Heart right ventricle (tissue), 16 donors: ENCODE measurements at regions not wholly inside any gene's neighbourhood (a gene's known extent, or its start where the extent isn't known, plus 50 kb on each side); places are given as distances from the start of the nearest gene placed in this dataset.
"Not testable (repeated sequence)": the region's sequence is repeated elsewhere in the genome, so short reads cannot be mapped to it uniquely, and the experiment has no call there.

ENCODE experiments used
- ATAC-seq, 8 donors: fragments of 200-7000 bp; cut with Tn5 transposase; one replicate each; pipeline ENCODE4 v1.9.1; 2020; ENCODE audit warnings: mild to moderate bottlenecking in 8 of 8, moderate library complexity in 8 of 8, moderate number of reproducible peaks in 1 of 8
- DNase-seq, 2 donors: peaks; one replicate each; pipeline ENCODE4 v3.0.0-alpha.2; 2020
- H3K27ac ChIP-seq, 10 donors: fragments of 200-600 bp; sonication (generic) in 2 of 10; one replicate each; pipeline versions ENCODE4 v1.5.0 to v1.8.0; 2020 to 2022; ENCODE audit warnings: mild to moderate bottlenecking in 3 of 10
- H3K27me3 ChIP-seq, 7 donors: fragments of 200-600 bp; one replicate each; pipeline ENCODE4 v1.8.0; 2021 to 2022; ENCODE audit warnings: mild to moderate bottlenecking in 2 of 7
- H3K36me3 ChIP-seq, 9 donors: fragments of 200-600 bp; sonication (generic) in 1 of 9; one replicate each; pipeline versions ENCODE4 v1.5.0 to v1.8.0; 2020 to 2022; ENCODE audit warnings: mild to moderate bottlenecking in 2 of 9
- H3K4me1 ChIP-seq, 9 donors: fragments of 200-600 bp; sonication (generic) in 1 of 9; one replicate each; pipeline versions ENCODE4 v1.5.0 to v1.8.0; 2020 to 2022; ENCODE audit warnings: mild to moderate bottlenecking in 4 of 9
- H3K4me3 ChIP-seq, 10 donors: fragments of 200-600 bp; sonication (generic) in 2 of 10; one replicate each; pipeline versions ENCODE4 v1.5.0 to v1.8.0; 2020 to 2022; ENCODE audit warnings: mild to moderate bottlenecking in 7 of 10, moderate library complexity in 2 of 10
- H3K9me3 ChIP-seq, 11 donors: fragments of 200-600 bp in 10 of 11; sonication (generic) in 2 of 11; one replicate each; pipeline versions ENCODE4 v1.5.0 to v1.8.0; 2013 to 2022; ENCODE audit warnings: mild to moderate bottlenecking in 2 of 11, control low read depth in 1 of 11, moderate library complexity in 1 of 11
- WGBS, 2 donors: extraction: QIAGEN DNeasy Blood & Tissue Kit; methylation state at CpG; one replicate each; pipeline ENCODE4 v1.1.7; 2013; ENCODE audit warnings: inconsistent platforms in 1 of 2; 5-methylcytosine and 5-hydroxymethylcytosine counted together
- intact Hi-C, 10 donors: fragments of 100-400 bp; cut with DNase I; formaldehyde crosslinking; loops; one replicate each; pipeline versions ENCODE4 v1.11.1 to v1.14.2; 2022
- TF ChIP-seq, protein P1 (sequence below), 9 donors: fragments of 200-600 bp; sonication (generic) in 2 of 9; IDR thresholded peaks; one replicate each; pipeline versions ENCODE4 v1.5.0 to v1.8.0; 2021 to 2022; ENCODE audit warnings: antibody characterized with exemption in 9 of 9, mild to moderate bottlenecking in 5 of 9, moderate library complexity in 1 of 9
- donor health status: Arrhythmogenic right ventricular cardiomyopathy.
- donor health status: ischemic (EF 13 %, LVEDD 7.1; RV severe dilation, severe dysfunction).
- donor health status: healthy with polysubstance abuse.
- donor health status: DM: no; HTN: yes; CAD: no.
- donor health status: DM: no; HTN: no; CAD: no.
- donor health status: ischemic (EF 25% LVEDD 6.9; RV normal size, moderate dysfunction).
- donor health status: ischemic (EF 25% LVEDD 5.7; RV mildly dilated, moderate dysfunction).
- donor health status: healthy.
- donor health status: DM: yes; HTN: yes; CAD: no.
- donor health status: Ischemic cardiomyopathy.
- donor health status: ischemic (EF 35%, LVEDD 5.7; RV mildly dilated, moderate dysfunction).
- donor health status: nonischemic (EF 11% LVEDD 7.7; RV severe dilation, severe dysfunction).
- donor health status: DM: yes; HTN: yes; CAD: no.
- donor health status: PGD.
- donor health status: ischemic (EF 29% LVEDD 5.4; RV normal size, mild dysfunction).
- donor health status: nonischemic (EF 23%, LVEDD 6.1; RV moderate dilation, normal function).

DNA sequence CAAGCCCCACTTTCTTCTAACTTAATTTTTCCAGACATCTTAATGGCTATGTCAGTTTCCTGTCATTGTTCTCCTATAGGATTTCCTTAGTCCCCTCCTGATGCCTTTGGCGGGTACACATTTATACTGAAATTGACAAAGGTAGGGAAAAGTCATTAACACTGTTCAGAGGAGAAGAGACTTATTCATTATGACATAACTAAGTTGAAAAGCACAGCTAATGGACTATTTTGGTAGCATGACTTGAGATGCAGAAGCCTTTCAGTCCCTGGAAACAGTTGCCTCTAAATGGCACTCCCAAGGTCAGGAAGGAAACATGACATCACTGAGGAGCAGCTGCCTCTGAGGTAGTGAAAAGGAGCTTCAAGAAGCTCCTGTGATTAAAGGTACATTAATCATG, 317.5 kb upstream of the KITLG start:
- TF ChIP-seq, protein P1, sequence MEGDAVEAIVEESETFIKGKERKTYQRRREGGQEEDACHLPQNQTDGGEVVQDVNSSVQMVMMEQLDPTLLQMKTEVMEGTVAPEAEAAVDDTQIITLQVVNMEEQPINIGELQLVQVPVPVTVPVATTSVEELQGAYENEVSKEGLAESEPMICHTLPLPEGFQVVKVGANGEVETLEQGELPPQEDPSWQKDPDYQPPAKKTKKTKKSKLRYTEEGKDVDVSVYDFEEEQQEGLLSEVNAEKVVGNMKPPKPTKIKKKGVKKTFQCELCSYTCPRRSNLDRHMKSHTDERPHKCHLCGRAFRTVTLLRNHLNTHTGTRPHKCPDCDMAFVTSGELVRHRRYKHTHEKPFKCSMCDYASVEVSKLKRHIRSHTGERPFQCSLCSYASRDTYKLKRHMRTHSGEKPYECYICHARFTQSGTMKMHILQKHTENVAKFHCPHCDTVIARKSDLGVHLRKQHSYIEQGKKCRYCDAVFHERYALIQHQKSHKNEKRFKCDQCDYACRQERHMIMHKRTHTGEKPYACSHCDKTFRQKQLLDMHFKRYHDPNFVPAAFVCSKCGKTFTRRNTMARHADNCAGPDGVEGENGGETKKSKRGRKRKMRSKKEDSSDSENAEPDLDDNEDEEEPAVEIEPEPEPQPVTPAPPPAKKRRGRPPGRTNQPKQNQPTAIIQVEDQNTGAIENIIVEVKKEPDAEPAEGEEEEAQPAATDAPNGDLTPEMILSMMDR (IDR thresholded peaks at IDR 0.05) = no peak
- no peaks in the 10 kb centered on the region for H3K27me3 ChIP-seq
- H3K4me3 ChIP-seq = no peak overlapping the region
- intact Hi-C loops = loop anchor here in 1 of 10 donors (5.0 kb wide), 1 partner anchor 75 kb away; no protein-coding TSS in a partner anchor
- DNase-seq = peak in 1 of 2 donors; percentile 45
- ATAC-seq = peak; percentile 61 to 97 (median 94)
- H3K36me3 ChIP-seq = no peaks in the 10 kb centered on the region
- 62 to 72% methylated on average over 1 of the region's 1 CpG for whole genome bisulfite sequencing, 2 donors
- H3K27ac ChIP-seq = peak overlapping the region in 8 of 10 donors; percentile 31 to 79 (median 70)
- no peaks in the 10 kb centered on the region for H3K9me3 ChIP-seq
- H3K4me1 ChIP-seq = peaks cover 0 to 26% (median 3%) of the 10 kb centered on the region in 9 donors

DNA sequence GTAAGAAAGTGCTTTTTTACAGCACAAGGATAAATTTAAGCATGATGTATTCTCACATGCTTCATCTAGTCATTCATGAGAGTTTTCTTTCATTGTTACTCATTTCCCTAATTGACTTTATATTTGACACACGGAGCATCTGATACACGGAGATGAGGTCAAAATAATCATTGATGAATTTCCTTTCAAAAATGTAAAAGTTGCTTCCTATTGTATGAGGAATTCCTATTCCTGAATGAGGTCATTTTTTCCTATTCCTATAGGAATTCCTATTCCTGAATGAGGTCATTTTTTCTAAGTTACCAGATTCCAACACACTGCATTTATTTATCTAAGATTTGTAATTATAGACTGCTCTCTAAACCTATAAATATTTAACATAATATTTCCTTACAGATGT, 316.7 kb upstream of the KITLG start:
- ATAC-seq = peak in 3 of 8 donors; percentile 9 to 57 (median 52)
- TF ChIP-seq, protein P1 (IDR thresholded peaks at IDR 0.05) = no peak

DNA sequence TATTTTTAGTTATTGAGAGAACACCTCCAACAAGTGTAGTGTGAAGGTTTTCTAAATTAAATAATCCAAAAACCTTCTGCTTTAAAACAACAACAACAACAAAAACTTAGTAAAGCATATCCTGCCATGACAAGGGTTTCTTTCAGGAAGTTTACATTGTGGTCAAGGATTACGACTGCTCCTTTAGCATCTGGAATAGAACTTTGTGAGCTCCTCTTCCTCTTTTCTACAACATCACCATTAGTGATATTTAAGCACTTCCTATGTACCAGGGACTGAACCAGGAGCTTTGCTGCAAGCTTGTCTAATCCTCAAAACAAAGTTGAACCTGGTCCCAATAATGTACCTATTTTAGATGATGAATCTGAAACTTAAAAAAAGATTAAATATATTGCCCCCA, 315.4 kb upstream of the KITLG start:
- TF ChIP-seq, protein P1 (IDR thresholded peaks at IDR 0.05) = no peak
- ATAC-seq = no peak
- intact Hi-C loops = loop anchor here in 1 of 10 donors (5.0 kb wide), 1 partner anchor 77 kb away; no protein-coding TSS in a partner anchor

More for the DNA sequence above, 316.7 kb upstream of the KITLG start:
- DNase-seq = no peak
- WGBS, 2 donors = 45 to 62% methylated on average over 2 of the region's 2 CpGs
- Histone ChIP-seq H3K27me3 (no peaks in the 10 kb centered on the region), H3K27ac (peak overlapping the region in 7 of 10 donors; percentile 29 to 75 (median 64)), H3K4me1 (peaks cover 0 to 26% (median 3%) of the 10 kb centered on the region in 9 donors), H3K4me3 (no peak overlapping the region), H3K36me3 (no peaks in the 10 kb centered on the region), H3K9me3 (no peaks in the 10 kb centered on the region)
- intact Hi-C loops = loop anchor here in 1 of 10 donors (5.0 kb wide), 1 partner anchor 75 kb away; no protein-coding TSS in a partner anchor

DNA sequence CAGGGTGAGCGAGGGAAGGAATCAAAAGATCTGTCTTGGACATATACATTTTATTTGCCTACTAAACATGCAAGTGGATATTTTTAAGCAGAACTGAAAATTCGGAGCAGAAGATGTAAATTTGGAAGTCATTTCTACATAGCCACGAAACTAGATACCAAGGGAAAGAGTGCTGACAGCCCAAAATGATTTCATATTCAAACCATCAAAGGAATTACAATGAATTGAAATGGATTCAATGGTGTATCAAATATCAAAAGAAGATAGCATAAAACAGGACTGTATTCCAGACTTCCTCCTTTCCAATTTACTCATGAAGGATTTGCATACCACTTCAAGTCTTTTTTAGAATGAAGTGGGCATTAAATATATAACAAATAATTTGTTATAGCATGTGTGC, 313.5 kb upstream of the KITLG start:
- WGBS, 2 donors = 68 to 69% methylated on average over 3 of the region's 3 CpGs
- no peaks in the 10 kb centered on the region for H3K9me3 ChIP-seq

More for the DNA sequence above, 315.4 kb upstream of the KITLG start:
- Histone ChIP-seq H3K9me3 (no peaks in the 10 kb centered on the region), H3K27me3 (no peaks in the 10 kb centered on the region), H3K27ac (peak overlapping the region in 3 of 10 donors; percentile 41 to 75 (median 56)), H3K4me3 (no peak overlapping the region), H3K4me1 (peaks cover 0 to 26% (median 3%) of the 10 kb centered on the region in 9 donors), H3K36me3 (no peaks in the 10 kb centered on the region)
- DNase-seq = no peak
- 59 to 66% methylated on average over 1 of the region's 1 CpG for WGBS, 2 donors

DNA sequence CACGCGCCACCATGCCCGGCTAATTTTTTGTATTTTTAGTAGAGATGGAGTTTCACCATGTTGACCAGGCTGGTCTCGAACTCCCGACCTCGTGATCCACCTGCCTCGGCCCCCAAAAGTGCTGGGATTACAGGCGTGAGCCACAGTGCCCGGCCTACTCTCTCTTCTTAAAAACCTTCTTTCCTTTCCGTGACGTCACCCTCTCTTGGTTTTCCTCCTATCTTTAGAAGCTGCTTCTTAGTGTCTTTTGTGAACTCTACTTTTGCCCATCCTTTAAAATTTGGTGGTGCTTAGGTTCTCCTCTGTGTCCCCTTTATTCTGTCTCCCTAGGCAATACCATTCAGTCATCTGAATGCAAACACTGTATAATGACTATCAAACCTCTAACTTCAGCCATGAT, 311.2 kb upstream of the KITLG start:
- intact Hi-C loops, H3K36me3 ChIP-seq, H3K4me1 ChIP-seq, H3K27ac ChIP-seq, H3K9me3 ChIP-seq, DNase-seq, H3K4me3 ChIP-seq, H3K27me3 ChIP-seq, ATAC-seq: not testable (repeated sequence)
- 96 to 98% methylated on average over 11 of the region's 11 CpGs for WGBS, 2 donors

More for the DNA sequence above, 313.5 kb upstream of the KITLG start:
- DNase-seq (no peak), ATAC-seq (no peak)
- Histone ChIP-seq H3K4me3 (no peak overlapping the region), H3K4me1 (peaks cover 0 to 24% (median 3%) of the 10 kb centered on the region in 9 donors), H3K27ac (no peak overlapping the region), H3K36me3 (no peaks in the 10 kb centered on the region), H3K27me3 (no peaks in the 10 kb centered on the region)
- TF ChIP-seq, protein P1 (IDR thresholded peaks at IDR 0.05) = no peak
- intact Hi-C loops = no loop called here
